ENCODE measurements at regions not wholly inside any gene's neighbourhood (a gene's known extent, or its start where the extent isn't known, plus 50 kb on each side); places are given as distances from the start of the nearest gene placed in this dataset.

DNA sequence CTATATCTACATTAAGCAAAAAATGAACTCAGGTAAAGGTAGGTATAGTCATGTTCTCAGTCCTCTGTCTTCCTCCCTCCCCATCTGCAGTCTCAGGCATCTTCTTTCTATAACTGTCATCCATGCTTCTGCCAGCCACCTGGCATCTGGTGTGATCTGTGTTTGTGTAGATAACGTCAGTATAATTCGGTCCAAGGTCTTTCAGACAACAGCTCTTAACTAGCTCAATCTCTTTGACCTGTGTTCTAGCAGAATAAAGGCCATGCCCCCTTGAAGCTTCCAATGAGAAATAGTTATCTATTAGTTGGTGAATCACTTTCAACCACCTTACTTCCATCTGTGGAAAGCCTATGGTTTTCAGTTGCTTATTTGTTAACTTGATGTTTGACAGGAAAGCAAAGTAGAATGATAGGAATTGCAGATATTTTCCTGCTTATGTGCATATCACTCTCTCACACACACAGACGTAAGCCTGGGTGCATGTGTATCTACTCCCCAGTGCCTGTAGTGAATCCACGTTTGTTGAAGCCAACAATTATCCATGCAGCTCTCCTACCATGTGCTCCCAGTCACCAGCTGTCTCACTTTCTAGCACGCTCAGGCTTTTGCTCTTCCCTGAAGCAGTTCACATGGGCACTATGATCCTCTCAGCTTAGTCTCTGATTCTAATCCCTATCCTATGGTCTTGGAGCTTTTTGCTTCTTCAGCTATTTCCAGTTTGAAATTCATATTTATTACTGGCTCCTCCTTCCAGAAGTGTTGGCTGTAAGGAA lies 433.7 kb upstream of the MANEA start:
- no peak for DNase-seq

DNA sequence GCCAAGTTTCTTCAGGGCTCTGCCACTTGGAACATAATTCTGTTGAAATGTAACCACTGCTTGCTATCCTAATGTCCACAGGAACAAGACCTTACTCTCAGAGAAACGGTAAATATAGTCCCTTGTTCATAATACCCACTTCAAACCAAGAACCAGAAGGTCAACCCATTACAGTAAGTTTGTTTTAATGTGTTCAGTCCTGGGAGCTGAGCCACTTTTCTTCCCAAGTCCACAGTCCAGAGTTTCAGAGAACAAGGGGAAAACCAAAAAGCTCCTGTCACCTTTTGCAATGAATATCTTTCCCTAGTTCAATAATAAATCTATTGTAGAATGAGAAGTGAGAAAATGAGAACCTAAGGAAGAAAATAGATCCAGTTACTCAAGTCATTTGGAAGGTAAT lies 431.9 kb upstream of the MANEA start:
- DNase-seq: no peak

DNA sequence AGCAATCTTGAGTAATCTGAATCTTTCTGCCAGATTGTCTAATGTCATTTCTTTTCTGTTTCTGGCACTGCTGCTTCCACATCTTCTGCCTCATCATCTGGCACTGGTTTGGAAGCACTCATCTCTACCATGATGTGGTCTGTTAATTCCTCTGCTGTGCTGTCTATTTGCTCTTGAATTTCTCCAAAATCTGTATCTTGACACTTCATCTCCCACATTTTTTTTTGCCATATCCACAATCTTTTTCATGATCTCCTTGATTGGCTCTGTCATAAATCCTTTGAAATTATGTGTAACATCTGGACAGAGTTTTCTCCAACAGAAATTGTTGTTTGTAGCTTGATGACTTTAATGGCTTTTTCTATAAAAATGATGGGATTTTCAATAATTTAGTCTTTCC lies 417.8 kb upstream of the MANEA start:
- DNase-seq: no peak

DNA sequence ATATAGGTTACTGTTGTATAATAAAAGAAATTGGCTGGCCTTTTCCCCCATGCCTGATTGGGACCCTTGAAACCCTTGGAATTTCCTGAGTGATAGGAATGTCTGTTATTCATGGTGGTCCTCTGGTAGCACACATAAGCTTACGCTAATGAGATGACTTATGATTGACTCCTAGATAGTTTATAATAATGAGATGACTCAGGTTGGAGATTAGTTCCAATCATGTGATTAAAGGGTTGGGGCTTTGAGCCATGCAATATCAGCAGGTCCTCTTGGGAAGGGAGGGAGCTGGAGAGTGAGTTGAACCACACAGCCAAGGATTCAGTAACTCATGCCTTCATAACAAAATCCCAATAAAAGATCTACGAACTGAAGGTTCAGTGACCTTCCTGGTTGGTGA lies 407.6 kb upstream of the MANEA start:
- DNase-seq: peak; percentile 45

DNA sequence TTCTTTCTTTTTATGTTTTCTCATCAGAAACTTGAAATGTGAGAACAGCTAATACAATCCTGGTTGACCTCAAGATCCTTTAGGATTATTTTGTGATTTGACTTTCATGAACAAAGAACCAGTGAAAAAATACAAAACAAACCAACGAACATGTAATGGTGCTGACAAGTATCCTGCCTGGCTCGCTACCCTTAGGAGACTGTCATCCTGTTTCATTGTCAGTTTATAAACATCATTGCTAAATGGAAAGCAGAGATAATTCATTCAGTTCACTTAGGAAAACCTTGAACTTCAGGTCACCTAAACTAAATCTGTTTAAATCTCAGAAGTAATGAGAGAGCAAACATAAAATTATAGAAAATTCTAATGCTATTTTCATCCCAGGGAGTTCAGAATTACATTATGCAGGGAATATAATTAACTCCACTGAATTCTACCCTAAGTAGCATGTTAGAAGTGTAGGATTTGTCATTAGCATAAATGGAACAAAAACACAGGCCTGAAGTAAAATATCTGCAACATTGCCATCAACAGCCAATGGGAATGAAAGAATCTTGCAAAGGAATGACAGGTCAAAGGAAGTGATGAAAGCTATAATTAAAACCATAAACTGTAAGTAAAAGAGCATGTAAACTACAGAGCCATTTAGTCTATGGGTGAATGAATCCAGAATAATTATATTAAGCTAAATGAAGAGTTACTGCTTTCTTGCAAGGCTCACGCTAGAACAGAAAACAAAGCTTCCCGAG lies 401.2 kb upstream of the MANEA start:
- DNase-seq: peak; percentile 52

DNA sequence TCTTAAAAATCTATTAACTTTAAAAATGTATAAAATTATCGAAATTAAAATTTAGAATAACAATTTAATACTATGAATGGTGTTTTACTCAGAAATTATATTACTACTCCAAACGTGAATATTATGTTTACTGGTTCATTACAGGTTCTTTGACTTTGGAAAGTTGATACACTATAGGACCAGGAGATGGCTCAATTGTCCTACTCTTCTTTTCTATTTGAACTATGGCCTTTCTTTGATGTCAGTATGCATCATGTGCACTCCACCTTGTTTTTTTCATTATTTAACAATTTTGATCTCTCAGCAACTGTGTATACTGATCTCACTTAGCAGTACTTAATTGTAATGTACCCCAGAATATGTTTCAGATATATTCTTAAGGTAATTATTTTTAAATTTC lies 391.5 kb upstream of the MANEA start:
- no peak for DNase-seq

DNA sequence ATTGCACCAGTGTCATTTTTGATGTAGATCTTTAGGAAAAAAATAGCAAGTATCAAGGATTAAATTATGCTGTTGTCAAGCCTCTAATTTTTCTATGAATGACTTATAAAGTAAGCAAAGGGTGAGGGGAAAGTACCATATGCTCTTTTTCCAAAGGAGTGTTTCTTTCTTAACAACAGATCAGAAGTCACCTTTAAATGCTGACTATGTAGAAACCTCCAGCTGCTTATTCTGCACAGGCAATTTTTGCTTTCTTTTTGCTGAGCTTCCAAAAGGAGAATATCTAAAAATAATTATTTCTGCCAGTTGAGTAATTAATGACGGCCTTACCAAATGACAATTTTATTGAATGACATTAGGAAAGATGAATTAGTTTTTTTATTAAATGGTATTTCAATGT lies 390.6 kb upstream of the MANEA start:
- DNase-seq: no peak

DNA sequence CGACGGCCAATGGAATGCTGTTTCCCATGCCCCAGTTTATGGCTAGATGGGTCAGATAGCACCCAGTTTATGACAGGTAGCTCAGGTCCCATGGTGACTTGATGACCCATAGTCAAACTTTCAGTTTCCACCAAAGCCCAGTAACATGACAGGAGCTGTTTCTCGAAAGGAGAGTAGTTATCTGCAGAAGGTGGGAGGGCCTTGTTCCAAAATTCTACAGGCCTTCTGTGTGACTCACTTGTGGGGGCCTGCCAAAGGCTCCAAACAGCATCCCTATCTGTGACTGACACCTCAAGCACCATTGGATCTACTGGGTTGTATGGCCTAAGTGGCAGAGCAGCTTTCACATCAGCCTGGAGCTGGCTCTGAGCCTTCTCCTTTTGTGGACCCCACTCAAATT lies 379.7 kb upstream of the MANEA start:
- DNase-seq: no peak

DNA sequence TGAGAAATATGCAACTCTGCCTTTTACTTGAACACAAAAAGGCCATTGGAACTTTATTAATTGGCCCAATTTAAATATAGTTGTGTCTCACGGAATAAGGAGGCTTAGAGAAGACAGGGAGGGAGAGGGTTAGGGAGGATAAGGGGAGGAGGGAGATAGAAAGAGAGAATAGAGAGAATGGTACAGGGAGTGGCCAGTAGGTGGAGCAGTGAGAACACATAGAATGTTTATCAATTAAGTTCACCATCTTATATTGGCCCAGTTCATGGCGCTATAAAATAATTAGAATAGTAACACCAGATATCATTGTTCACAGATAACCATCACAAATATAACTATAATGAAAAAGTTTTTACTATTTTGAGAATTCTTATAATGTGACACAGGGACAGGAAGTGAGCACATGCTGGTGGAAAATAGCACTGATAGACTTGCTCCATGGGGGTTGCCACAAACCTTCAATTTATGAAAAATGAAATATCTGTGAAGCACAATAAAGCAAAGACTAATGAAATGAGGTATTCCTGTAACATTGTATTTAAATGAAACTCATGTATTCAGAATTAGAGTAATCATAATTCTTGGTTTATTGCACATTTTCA lies 374.1 kb upstream of the MANEA start:
- DNase-seq: peak; percentile 62

DNA sequence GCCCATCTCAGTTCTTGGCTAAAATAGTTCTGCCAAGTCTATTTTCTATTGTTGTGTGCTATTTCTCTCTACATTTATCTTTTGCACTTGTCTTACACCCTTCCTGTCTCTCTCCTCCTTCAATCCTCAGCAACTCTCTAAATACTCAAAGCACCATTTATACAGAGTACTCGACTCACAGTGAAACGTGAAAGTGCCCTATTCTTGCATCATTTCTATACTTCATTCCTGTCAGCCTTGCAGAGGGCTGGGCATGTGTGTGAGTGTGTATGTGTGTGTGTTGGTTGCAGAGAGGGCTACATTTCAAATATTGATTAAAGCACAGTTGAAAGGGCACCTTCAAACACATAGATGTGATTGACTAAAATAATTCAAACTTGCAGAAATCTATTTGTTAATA lies 373.2 kb upstream of the MANEA start:
- no peak for DNase-seq

DNA sequence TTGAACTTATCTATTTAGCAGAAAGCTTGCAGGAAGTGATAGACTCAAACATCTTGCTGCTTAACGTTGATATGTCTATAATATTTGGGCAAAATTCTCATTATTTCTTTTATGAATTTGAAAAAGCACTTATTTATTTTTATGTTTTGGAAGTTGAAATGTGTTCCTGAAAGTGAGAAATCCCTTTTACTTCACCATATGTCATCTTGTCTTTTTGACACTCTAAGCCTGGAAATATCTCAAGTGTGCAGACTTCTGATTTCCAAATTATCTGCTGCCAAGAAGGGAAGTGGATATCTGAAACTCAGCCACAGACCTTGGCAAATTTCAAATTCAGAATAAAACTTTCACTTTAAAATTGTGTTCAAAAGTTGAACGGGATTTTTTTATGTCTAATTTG lies 368.7 kb upstream of the MANEA start:
- no peak for DNase-seq

DNA sequence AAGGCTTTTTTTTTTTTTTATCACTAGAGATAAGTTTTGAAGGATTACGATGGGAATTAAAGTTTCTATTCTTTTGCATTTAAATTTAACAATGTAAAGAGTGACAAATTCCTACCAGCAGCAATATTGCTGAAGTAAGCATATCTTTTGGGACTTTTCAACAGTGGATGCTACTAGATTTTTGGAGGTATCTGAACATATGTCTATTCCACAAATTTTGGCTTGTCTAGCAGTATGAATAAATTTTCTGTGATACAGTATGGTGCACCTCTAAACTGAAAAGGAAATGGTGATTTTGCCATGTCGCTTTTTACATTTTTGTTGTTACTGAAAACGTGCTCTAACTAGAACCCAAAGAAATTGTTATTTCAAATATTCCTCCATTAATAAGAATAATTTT lies 368.3 kb upstream of the MANEA start:
- DNase-seq: no peak

DNA sequence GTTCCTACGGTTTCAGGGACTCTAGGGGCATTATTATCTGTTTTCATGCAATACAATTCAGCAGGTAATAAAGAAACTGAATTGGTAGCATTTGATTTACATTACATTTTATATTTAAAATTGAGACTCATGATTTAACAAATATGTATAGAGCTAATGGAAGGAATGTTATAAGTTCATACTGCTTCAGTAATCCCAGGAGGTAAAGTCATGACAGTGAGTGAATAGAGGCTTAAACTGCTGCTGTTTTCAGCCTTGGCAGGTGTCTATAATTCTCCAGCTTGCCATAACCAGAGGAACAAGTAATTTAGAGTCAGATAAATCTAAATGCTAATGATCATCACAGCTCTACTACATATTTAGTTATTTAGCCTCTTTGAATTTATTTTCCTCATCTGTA lies 360.8 kb upstream of the MANEA start:
- DNase-seq: no peak

DNA sequence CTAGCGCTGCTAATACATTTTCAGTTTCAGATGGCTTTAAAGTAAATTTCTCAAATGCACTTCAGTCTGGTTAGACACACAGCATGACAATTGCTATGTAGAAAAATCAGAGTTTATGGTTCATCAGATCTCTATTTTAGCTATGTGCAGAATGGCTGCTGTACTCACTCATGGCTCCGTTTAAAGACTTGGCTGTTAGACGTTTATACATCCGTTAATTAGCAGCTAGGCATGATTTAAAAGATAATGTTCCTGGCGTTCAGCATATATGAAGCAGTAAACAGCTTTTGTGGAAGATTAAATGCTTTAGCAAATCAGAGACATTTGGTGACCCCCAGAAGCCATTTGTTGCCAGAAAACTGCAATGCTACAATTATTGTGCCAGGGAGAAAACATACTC lies 350.0 kb upstream of the MANEA start:
- no peak for DNase-seq

DNA sequence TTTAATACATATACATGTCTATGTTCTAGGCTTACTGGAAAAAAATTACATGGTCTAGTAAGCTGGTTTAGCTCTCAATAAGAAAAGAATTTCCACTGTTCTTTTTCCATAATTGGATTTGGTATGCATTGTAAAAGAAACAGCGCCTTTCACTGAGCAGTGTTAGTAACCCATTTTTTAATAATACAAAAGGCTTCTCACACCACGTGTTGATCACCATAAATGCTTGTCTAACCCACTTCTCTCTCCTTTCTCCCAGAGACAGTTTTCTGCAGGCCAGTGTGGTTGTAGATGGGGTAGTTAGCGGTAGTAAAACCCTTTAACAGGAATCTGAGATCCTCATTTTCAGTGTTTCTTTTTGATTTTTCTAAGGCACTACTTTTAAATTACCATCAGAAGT lies 348.7 kb upstream of the MANEA start:
- no peak for DNase-seq

DNA sequence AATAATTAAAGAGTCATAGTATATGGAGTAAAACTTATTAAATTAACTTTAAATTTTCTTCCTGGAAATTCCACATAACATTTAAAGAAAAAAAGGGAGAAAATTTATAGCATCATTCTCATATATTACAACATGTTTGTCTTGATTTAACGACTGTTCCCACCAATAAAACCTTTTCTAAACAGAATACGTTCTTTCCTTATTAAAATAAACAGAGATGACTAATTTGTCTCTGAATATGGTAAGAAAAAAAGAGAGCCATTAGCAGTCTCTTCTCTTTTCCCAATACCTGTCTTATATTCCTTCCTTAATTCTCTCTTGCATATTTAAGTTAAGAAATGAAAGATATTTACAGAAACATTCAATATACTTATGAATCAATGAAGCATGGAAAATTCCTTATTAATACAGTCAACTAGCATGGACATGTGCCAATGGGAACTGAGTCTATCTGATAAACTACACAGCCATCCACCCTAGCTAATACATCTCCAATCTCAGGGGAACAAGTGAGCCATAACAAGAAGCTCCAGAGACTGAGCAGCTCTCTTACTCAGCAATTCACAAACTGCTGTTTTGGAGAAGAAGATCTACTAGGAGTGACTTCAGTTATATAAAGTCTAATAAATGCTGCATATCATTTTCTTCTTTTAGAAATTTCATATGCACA lies 347.1 kb upstream of the MANEA start:
- peak; percentile 62 for DNase-seq

DNA sequence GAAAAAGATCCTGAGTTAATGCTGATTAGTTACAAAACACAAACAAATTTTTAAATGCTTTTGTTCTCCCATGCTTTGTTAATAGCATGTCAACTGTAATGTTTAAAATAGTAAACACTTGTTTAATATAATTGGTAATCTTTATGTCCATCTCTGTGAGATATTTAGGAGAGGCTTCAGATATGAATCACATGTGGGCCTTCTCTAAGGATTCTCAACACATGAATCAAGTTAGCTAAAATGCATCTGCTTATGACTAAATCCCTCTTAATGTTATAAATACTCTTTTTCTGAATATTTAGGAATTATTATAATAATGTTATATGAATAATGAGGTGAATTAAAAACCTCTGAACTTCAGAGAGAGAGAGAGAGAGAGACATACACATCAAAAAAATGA lies 345.9 kb upstream of the MANEA start:
- DNase-seq: peak; percentile 45

DNA sequence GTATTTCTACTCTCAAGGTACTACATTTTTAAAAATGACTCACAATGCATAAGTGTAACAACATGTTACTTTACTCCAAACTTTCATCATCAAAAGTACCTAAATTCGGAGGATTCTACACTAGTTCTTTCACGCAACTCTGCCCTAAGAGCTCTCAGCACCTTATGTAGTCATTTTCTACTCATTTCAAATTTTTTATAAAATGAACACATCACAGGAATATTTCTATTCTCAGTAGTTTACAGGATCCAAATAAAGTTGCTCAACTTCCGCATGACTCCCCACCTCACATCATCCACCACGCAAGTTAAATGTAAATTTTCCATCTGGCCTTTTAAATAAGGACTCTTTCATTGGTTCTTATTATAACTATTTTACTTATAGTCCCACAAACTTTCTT lies 344.9 kb upstream of the MANEA start:
- DNase-seq: peak; percentile 81

DNA sequence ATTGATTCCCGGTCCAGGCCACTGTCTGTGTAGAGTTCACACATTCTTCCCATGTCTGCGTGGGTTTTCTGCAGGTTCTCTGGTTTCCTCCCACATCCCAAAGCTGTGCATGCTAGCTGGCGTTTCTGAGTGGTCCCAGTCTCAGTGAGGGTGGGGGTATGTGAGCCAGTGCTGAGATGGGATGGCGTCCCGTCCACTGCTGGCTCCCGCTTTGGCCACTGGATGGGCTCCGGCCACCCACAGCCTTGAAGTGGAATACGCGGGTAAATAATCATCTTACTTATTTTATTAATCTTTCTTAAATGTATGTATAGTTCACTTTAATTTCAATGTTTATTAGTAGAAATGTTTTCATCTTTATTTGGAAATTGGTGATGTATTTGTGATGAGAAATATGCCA lies 343.5 kb upstream of the MANEA start:
- no peak for DNase-seq

DNA sequence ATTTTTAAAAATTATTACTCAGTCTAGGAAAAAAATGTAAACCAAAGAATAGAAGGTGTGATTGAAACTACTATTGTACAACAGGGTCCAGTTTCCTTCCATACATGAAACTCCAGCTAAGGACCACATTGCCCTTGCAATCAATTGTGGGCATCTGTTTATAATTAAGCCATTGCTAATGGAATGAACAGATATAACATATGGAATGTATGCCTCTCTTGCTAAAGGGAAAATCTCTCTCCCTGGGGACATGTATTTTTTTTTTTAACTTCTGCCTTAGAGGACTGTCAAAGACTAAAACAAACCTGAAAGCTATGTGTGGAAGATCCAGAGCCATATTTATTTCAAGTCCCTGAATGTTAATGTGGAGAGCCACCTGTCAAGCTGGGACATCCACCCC lies 336.8 kb upstream of the MANEA start:
- peak; percentile 92 for DNase-seq

DNA sequence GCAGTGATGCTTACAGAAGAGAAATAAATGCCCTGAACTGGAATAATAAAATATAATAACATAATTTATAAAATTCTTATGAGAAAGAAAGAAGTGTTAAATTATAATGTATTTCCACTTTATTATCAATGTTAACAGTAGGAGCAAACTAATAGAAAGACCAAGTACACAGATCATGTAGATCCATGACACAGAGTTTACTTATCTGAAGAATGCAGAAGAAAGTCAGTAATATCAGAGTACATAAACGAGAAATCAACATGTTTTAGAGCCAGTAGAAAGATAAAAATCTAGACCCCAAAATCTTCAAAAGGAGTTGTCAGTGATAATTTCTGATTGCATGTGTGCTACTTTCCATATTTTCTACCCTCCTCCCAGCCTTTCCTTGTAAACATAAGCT lies 334.8 kb upstream of the MANEA start:
- no peak for DNase-seq

DNA sequence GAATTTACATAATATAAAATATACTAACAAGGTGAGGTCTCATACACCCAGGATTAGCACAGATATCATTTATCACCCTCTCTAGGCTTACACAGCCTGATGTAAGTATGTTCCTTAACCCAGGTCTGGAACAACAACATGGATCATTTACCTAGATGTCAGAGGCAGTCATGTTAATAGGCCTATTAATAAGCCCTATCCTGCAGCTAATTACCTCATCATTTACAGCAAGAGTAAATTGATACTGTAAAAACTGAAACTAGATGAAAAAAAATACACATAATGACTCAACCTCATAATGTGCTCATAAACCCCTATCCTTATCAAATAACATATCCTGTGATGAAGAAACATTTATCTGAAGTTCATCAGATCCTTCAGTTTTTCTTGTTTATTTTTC lies 334.3 kb upstream of the MANEA start:
- no peak for DNase-seq

DNA sequence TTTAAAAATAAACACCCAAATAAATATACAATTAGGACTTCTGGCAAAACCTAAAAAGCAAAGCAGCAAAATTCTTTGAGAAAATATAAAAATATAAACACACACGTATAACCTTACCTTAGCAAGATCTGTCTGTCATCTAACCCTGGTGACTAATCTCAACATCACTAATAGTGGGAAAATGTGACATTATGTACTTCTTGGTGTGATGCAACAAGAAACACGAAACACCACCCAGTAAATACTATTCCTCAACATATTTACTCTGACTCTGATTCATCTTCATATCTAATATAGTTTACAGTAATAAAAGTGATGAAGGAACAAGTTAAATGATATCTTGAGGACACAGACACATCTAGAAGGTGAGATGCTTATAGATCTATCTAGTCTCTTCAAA lies 332.6 kb upstream of the MANEA start:
- no peak for DNase-seq

DNA sequence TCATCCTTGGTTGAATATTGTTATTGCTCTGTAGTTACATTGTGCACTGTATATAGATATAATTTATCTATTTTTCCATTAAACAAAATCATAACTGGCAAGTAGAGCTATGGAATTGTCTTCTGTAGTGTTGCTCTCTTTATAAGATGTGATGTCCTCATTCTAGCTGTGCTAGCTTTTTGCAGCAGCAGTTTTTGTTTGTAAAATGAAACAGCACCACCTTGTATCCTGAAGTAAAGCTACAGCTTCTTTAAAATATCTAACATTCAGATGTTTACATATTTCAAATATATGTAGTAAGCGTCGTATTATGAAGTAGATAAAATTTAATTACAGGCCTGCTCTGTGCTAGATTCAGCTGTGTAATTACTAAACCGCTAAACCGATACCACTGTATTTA lies 328.8 kb upstream of the MANEA start:
- DNase-seq: peak; percentile 63
